HK-2 (cell line): ENCODE measurements at regions not wholly inside any gene's neighbourhood (a gene's known extent, or its start where the extent isn't known, plus 50 kb on each side); places are given as distances from the start of the nearest gene placed in this dataset.

Source experiments
- DNase-seq: peaks from one replicate; pipeline ENCODE4 v3.0.0-alpha.2; 2018; ENCODE audit not compliant: unreplicated experiment

DNA sequence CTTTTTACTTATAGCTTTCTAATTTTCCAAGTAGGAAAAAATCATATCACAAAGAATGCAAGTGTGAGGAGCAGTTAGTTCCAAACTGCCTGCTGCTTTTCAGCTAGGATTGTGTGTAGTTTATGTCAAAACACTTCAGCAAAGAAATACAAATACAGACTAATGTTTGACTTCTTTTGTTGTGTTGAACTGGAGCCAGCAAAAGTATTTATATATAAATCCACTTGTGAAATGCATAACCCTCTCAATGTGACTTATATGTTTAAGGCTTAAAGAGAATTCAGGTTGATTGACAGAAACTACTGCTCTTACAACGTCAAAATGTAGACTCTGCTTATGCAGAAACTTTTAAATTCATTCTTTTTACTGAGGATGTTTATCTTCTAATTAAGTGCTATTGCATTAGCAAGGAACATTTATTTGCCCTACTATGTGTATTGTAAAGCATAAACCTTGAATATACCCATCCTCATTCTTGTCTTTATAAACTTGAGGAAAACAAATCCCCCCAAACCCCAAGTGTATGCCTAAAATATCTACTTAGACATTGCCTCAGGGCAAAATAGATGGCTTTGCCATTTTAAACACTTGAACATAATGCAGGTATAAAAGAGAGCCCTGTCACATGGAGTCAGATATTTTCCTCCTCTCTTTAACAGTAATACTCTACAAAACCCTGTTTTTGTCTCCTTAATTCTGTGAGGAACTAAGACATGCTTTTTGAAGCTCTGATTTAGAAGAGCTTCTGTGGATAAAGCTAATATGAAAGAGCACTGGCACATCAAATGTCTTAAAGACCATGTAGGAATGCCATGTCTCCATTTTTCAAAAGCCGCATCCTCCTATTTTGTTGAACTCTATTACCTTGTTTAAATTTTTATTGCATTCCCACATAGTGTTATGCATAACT lies 302.8 kb upstream of the TBC1D5 start:
- no peak for DNase-seq

DNA sequence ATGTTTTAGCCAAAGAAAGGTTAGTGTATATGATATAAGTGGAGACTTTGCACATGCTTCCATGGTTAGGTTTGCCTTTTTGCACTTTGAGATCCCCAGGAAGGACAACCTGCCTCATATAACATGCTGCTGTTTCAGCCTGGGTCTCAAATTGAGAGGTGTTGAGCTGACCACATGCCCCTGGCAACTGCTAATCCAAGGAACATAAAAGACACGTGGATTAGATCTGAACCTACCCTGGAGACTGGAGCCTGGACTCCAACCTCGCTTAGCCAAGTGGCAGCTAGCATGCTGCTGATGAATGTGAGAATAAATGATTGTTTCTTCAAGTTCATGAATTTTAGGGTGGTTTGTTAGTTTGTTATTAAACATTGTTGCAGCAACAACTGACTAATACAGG lies 301.8 kb upstream of the TBC1D5 start:
- DNase-seq = no peak

DNA sequence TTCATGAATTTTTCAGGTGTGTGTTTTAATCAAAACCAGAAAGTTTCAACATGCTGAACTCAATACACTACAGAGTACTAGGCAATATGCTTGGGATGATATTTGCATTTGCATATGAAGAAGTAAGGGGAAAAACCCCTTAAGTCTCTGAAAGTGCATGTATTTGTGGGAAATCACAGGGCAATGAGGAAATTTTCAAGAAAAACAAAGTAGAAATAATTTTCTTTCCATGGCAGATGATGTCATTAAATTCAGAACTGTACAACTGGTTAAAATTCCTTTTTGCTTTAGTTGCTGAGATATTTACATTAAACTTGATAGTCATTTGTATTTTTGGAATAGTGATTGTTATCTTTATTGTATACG lies 294.0 kb upstream of the TBC1D5 start:
- no peak for DNase-seq

DNA sequence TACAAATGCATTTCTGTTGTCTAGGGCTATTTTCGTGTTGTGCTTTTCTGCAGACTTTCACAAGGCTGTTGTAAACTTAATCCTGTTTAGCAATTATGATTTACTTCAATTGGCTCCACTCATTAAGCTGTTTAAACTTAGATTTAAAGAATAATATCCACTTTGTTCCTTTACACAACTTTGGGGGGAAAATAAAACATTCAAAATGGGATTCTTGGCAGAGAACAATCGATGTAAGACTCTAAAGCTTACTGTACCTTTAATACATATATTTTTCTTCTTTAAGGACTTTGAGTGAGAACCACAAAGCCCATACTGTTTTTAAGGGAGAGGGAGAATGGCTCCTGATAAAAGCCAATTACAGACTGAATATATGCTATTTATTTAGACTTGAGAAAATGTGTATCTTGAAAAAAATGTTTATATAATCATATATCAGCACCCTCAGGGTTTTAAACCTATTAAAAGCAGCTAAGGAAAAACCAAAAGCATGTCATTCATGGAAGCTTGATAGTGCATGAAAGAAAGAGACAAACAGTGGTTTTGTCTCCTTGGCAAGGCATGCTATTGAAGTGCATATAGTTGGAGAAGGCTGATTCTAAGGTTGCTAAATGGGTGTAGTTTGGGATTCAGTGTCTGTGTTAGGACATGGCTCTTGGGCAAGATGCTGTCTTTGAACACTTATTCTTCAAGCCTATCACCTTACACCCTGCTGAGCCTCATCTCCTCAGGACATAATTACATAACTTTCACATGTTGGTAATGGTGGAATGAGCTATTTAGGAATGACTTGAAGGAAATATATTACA lies 293.4 kb upstream of the TBC1D5 start:
- DNase-seq = no peak

DNA sequence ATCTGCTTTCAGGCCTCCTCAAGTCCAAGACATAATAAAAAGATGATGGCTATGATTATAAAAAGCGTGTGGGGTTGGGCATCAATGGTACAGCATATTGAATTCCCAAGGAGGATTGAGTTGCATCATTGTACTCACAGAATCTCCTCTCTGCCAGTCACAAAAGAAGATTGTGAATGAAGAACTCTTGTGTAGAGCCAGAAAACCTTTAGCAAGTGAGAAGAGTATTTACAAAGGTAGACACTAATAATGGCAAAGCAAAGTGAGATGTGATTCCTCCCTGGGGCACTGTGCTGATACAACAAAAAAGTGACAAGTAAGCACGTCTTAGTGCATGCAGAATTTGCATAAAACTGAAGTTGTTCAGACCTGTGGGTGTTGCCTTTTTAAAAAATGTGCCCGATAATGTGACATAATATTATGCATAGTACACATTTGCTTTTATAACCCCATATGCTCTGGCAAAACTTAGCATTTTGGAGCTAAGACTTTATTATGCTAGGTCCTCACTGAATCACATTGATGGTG lies 291.2 kb upstream of the TBC1D5 start:
- DNase-seq = no peak

DNA sequence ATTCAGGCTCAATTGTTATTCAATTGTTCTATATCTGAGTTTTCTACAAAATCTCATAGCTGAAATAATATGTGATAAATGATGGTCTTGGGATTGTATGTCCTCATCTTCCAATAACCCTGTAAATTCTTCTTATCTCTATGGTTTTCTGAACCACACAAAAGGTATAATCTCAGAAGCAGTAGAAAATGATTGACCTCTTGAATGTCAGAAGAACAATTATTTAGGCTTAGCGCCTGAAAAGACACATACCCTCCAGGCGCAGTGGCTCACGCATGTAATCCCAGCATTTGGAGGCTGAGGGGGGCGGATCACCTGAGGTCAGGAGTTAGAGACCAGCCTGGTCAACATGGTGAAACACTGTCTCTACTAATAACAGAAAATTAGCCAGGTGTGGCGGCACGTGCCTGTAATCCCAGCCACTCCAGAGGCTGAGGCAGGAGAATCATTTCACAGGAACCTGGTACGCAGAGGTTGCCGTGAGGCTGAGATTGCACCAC lies 288.0 kb upstream of the TBC1D5 start:
- no peak for DNase-seq

DNA sequence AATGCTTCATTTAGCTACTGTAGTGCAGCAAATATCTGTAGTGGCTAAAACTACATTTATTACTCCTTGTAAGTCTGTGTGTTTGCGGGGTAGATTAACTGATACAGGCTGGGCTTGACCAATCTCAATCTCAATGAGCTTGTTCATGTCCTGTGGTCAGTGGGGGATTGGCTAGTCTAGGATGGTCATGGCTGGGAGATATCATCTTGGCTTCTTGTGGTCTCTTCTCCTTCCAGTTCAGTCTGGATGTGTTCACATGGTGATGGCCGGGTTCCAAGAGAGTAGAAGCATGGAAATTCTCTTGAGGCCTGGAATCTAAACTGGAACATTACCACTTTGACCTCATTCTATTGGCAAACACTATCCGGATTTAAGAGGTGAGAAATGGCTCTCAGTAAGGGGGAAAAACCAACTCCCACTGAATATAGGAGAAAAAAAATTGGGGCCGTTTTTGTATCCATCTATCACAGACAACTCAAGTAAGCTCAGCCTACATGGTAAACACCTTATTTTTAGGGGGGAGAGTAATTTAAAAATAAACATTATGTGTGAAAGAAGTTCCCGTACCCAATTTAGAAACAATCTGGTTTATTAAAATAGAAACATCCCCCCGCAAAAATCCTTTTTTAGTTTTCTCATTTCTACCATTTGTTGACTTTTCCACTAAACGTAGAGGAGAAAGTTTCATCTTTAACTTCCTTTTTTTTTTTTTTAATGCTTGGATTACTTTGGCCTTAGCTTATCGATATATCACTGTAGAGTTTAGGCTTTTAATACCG lies 284.9 kb upstream of the TBC1D5 start:
- DNase-seq = no peak

DNA sequence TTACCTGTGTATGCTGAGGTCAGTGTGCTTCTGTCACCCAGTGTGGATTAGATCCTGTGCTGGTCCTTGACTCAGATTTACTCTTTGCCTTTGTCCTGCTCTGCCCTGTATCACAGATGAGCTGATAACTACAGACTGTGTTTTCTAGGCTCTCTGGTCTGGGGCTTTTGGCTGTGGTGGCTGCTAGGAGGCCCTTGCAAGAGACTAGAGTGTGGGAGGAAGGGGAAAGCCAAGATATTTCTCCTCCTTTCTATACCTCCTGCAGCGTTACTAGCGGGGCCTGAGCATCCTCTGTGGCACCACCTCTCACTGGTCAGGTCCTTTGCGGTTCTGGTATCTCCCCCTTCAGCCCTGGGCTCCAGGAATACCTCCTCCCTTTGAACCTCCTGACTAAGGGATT lies 282.3 kb upstream of the TBC1D5 start:
- DNase-seq = no peak

DNA sequence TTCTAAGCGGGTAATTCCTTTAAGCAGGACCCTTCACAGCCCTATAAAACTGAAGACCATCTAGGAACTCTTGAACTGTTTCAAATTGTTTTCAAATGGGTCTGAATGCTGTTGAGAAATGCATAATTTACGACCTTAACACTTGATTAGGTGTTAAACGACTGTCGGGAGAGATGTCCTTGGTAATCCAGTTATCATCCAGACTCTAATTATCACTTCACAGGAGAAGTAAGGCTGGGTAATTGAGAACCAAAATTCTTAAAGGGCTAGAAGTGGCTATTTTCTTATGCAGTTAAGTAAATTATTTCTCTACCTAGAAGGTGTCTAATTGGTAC lies 276.7 kb upstream of the TBC1D5 start:
- no peak for DNase-seq

DNA sequence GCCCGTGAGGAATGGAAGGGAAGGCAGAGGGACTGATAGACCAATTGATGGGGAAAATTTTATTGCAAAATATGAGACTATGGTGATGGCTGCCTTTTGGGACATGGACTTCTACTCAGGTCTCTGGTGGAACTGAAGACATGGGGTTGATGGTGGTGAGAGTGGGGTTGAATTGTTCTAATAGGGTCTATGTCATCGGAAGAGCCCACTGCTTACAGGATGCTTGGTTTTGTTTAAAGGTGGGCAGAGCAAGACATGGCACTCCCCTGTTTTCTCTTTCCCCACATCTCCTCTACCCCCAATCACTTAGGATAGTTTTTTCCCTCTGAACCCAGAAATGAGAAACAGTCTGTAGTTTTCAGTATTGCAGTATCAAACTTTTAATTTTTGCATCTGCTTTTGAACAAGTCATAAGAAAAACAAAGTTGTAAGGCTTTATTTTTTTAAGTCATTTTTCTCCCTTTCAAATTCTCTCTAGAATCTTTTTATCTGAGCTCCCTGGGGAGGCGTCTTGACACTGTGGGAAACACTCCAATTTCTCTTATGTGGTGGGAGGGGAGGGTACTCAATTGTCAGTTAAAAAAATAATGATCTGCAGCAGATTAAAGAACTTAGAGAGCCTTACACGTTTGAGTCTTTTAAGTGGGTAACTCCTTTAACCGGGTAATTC lies 276.2 kb upstream of the TBC1D5 start:
- no peak for DNase-seq

DNA sequence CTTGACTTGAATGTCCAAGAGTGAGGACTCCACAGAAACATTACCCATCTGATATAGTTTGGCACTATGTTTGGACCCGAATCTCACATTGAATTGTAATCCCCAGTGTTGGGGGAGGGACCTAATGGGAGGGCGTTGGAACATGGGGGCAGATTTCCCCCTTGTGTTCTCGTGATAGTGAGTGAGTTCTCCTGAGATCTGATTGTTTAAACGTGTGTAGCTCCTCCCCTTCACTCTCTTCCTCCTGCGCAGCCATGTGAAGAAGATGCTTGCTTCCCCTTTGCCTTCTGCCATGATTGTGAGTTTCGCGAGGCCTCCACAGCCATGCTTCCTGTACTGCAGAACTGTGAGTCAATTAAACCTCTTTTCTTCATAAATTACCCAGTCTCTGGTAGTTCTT lies 273.9 kb upstream of the TBC1D5 start:
- DNase-seq = no peak

DNA sequence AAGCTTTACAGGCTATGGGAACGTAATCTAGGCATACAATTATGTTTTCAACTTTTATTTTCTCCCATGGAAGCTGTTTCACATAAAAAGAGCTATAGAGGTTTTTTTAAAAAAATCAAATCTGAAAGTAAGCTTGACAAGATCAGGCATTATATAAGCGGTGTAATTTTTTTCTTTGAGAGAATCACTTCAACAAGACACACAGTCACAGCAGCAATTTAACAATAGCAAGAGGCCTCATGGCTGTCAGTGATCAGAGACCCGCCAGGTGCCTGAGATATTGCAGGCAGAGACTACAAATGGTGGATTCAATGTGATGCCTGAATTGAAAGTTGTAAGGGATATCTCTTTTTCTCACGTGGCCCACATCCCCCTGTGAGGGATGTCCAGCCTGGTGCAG lies 270.5 kb upstream of the TBC1D5 start:
- DNase-seq = no peak

DNA sequence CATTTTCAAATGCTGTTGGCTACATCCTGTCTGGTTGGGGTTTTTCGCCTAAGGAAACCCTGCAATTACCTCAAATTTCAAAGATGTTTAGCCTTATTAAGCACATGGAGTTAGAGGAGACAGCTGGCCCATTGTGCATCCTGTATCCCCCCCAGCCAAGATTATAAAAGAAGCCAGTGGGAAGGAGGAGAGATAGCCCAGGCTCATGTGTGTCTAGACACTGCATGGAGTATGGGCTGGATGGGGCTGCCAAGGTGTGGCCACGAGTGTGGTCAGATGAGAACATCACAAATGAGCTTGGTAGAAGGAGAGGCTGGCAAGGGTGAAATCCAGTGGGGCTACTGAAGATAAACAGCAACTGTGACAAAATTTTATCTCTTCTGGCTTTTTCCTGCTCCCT lies 270.0 kb upstream of the TBC1D5 start:
- no peak for DNase-seq

DNA sequence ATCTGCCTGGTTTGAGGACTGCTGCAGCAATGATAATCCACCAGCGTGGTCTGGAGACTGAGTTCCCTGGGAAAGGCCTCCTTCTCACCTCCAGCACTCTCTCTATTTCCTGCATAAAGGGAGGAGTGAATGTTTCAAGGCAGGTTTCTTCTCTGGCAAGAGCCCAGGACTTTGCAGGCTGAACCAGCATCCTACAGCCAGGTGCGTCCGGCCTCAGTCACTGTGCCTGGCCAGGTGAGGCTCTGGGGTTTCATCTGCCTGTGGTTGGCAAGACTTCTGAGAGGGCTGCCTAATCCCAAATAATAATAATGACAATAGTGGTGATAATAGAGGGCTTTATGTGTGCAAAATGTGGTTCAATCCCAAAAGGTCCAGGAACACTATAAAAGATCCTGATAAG lies 269.0 kb upstream of the TBC1D5 start:
- DNase-seq = no peak

DNA sequence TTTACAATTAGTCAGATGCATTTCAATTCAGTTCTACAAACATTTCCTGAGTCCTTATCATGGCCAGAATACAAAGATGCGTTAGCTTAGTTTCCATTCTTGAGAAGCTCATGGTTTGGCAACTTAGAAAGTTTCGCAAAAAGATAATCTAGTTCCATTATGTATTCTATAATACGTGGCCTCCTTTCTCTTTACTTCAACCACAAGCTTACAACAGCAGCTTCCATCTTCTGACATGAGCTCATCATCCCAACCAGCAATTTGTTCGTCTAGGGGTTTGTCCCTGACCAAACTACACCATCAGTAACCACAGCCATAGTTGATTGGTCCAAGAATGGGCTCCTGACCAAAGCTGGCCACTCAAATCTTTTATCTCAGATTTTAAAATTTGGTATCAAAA lies 267.6 kb upstream of the TBC1D5 start:
- no peak for DNase-seq

DNA sequence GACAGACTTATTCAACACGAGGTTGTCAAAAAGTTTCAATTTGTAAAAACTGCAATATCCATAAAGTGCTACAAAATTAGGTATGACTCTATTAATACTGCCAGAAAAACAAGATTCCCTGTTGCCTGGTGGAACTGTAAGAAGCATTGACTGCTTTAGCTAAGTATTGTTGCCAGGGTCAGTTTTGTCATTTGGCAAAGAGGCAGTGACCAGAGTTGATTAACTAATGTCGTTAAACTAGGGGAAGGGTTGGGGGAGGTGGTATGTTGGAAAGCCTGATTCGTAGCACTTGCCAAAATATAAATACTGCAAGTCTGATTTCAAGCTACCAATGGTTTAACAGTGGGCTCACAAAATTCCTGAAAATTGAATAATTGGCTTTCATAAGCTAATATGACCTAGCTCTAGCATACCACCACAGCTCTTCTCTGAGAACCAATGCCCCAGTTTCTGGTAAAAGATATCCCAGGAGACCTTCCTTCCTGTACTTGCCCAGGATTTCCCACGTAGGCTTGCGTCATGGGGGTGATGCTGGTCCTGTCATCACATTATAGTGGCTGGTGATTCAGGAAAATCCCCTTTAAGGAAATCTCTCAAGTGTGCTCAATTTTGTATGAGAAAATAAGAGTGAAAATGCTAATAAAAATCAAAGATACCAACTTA lies 266.4 kb upstream of the TBC1D5 start:
- DNase-seq = no peak

DNA sequence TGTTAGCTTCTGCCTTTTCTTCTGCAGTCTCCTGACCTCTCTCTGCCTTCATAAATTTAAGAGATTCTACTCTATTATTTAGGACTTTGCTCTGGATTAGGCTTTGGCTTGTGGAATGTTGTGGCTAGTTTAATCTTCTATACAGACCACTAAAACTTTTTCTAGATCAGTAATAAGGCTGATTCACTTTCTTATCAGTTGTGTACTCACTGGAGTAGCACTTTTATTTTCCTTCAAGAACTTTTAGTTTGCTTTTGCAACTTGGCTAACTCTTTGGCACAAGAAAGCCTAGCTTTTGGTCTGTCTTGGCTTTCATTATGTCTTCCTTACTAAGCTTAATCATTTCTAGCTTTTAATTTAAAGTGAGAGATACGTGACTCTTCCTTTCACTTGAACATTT lies 265.5 kb upstream of the TBC1D5 start:
- DNase-seq = no peak

DNA sequence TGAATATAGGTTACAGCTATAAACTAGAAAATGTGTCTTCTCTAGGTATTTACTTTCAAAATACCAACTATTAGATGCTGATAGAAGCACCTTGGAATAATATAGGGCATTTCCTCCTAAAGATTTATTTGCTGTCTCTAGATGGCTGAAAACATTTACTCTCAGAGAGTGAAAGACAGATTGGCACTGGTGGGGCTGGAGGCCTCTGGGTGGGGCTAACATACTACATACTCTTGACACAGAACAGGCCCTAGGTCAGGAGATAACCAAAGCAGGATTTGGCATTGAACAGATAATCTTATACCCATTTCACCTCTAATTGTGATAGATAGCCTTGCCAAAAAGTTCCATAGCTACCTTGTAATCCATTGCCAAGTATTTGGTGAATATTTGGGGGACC lies 253.3 kb upstream of the TBC1D5 start:
- DNase-seq = no peak

DNA sequence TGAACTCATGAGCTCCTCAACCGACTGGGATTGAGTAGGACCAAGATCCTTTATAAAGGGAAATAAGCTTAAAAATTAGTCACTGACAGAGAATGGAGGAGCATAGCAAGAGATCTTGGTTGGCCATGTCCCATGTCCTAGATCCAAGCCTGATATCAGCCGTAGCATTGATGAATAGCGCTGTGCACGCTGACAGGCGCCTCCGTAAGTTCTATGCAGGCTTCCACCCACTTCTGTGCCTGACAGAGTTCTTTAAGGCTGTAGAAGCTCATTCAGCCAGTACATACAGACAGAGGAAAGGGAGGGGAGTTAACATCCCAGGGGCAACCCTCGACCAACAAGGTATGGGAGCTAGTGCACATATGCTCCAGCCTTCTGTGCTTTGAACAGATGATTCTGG lies 251.7 kb upstream of the TBC1D5 start:
- DNase-seq = no peak

DNA sequence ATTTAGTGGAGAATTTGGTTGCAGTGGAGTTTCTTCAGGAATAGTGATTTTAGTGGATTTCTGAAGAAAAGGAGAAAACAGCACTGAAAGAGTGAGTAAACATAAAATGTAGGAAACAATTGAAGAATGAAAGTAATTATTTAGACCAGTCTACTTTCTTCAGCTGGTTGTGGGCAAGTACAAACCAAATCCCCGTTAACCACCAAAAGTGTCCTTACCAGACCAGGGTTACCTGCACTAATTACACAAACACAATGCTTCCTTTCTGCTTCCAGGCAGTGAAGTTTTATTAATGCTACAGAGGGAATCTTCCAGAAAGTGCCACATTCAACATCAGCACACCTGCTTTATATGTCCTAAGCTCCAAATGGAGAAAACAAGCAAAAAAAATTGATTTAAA lies 248.0 kb upstream of the TBC1D5 start:
- no peak for DNase-seq

DNA sequence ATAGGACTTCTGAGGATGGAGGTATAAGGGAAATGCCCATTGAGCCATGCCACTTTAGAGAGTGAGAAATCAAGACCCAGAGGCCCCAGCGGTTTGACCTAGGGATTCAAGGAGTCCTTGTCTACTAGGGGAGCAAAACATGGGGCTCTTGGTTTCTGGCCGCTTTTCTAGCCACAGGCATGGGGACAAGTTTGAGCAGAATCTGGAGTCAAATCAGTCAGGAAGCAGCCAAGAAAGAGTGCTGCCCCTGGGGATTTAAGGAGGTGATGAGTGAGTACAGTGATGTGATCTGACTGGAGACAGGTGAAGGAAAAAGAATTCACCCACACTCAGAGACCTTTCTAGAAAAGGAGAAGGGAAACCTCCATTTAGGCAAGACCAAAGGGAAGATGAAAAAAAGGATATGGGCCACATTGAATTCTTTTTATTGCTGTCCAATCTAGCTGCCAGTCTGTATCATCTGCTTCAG lies 244.0 kb upstream of the TBC1D5 start:
- DNase-seq = no peak
